HEK293T (cell line): ENCODE measurements at regions not wholly inside any gene's neighbourhood (a gene's known extent, or its start where the extent isn't known, plus 50 kb on each side); places are given as distances from the start of the nearest gene placed in this dataset.

Source experiments
- CTCF ChIA-PET: fragments of 350-600 bp; formaldehyde crosslinking; extraction: SDS; loops from one replicate; lab custom pipeline; 2021; ENCODE audit warnings: antibody characterized with exemption, inconsistent platforms; lab: Yijun Ruan, JAX
- POLR2A ChIA-PET: fragments of 350-600 bp; formaldehyde crosslinking; extraction: SDS; loops from one replicate; lab custom pipeline; 2020; ENCODE audit warnings: antibody characterized with exemption, inconsistent platforms; lab: Yijun Ruan, JAX
- DNase-seq: peaks from one replicate; pipeline ENCODE4 v3.0.0; 2012; ENCODE audit warnings: mixed read lengths; ENCODE audit errors: extremely low spot score
- ARNT ChIP-seq: fragments of 450-650 bp; IDR thresholded peaks from 2 replicates; pipeline ENCODE4 v1.6.1; 2017; ENCODE audit warnings: mild to moderate bottlenecking
- BHLHE40 ChIP-seq: fragments of 450-650 bp; IDR thresholded peaks from 2 replicates; pipeline ENCODE4 v1.6.1; 2016; ENCODE audit warnings: mild to moderate bottlenecking, moderate library complexity, borderline replicate concordance
- CTBP1 ChIP-seq: fragments of 450-650 bp; IDR thresholded peaks from 2 replicates; pipeline ENCODE4 v1.6.1; 2016; ENCODE audit warnings: borderline replicate concordance
- ELF4 ChIP-seq: fragments of 450-650 bp; IDR thresholded peaks from 2 replicates; pipeline ENCODE4 v1.6.1; 2017; ENCODE audit warnings: antibody characterized with exemption
- FOXA1 ChIP-seq: fragments of 450-650 bp; IDR thresholded peaks from 2 replicates; pipeline ENCODE4 v1.6.1; 2016; ENCODE audit warnings: mild to moderate bottlenecking
- FOXK2 ChIP-seq: fragments of 450-650 bp; IDR thresholded peaks from 2 replicates; pipeline ENCODE4 v1.6.1; 2016; ENCODE audit warnings: mild to moderate bottlenecking
- FOXM1 ChIP-seq: fragments of 450-650 bp; IDR thresholded peaks from 2 replicates; pipeline ENCODE4 v1.6.1; 2017; ENCODE audit warnings: mild to moderate bottlenecking, borderline replicate concordance
- HDGF ChIP-seq: fragments of 450-650 bp; IDR thresholded peaks from 2 replicates; pipeline ENCODE4 v1.6.1; 2017; ENCODE audit warnings: antibody characterized with exemption, borderline replicate concordance
- L3MBTL2 ChIP-seq: fragments of 450-650 bp; conservative IDR thresholded peaks from 2 replicates; pipeline ENCODE4 v1.6.1; 2016; ENCODE audit warnings: mild to moderate bottlenecking
- LEF1 ChIP-seq: fragments of 450-650 bp; IDR thresholded peaks from 2 replicates; pipeline ENCODE4 v1.6.1; 2017; ENCODE audit warnings: mild to moderate bottlenecking, borderline replicate concordance
- NFRKB ChIP-seq: fragments of 450-650 bp; IDR thresholded peaks from 2 replicates; pipeline ENCODE4 v1.6.1; 2016; ENCODE audit warnings: mild to moderate bottlenecking, moderate library complexity
- SP1 ChIP-seq: fragments of 450-650 bp; IDR thresholded peaks from 2 replicates; pipeline ENCODE4 v1.6.1; 2017
- SUZ12 ChIP-seq: fragments of 450-650 bp; IDR thresholded peaks from 2 replicates; pipeline ENCODE4 v1.6.1; 2016; ENCODE audit warnings: mild to moderate bottlenecking
- TARDBP ChIP-seq: fragments of 450-650 bp; IDR thresholded peaks from 2 replicates; pipeline ENCODE4 v1.6.1; 2016
- ZNF384 ChIP-seq: fragments of 450-650 bp; IDR thresholded peaks from 2 replicates; pipeline ENCODE4 v1.6.1; 2016
- TF ChIP-seq, protein P1 (sequence below): fragments of 450-650 bp; IDR thresholded peaks from 2 replicates; pipeline ENCODE4 v1.6.1; 2016

DNA sequence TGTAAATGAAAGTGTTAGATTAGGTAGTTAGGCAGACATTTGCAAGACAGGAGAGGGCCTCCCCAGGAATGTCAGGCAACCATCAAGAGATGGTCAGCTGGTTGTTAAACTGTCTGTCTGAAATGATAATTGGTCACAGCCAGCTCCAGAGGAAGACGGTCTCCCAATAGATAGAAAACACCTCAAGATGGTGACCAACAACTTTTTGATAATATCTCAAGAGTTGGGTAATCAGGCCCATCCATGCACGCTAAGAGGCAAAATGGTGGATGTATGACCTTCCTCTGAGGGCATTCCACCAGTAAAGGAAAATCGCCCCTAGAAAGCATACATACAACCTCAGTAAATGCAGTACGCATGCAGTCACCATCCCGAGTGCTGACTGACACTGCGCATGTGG lies 118.2 kb downstream of the MAP3K21 start:
- ChIA-PET POLR2A (no interaction called here), CTCF (interaction anchor here (1.2 kb wide), 1 partner anchor 345 kb away, joined by 3 read pairs; no protein-coding TSS in a partner anchor)
- TF ChIP-seq SP1 (no peak), CTBP1 (no peak), ARNT (no peak), ZNF384 (no peak), NFRKB (no peak)
- no peak for DNase-seq

DNA sequence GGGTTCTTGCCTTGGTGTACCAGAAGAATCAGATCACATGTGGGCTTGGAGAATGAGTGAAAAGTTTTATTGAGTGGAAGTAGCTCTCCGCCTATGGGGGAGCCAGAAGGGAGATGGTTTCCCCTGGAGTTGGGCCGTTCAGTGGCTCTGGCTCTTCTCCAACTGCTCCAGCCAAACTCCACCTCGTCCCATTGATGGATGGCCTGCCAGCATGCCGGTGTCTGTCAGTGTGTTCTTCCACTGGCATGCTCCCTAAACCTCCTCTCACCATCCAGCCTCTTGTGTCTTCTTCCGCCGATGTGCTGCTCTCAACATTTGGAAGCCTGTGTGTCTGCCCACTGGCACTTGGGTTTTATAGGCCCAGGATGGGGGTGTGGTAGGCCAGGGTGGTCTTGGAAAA lies 119.4 kb downstream of the MAP3K21 start:
- DNase-seq: no peak
- TF ChIP-seq ARNT (no peak), ZNF384 (no peak), CTBP1 (no peak), FOXK2 (no peak), HDGF (no peak), LEF1 (no peak), ELF4 (no peak), BHLHE40 (no peak), TARDBP (no peak), SUZ12 (no peak), FOXA1 (no peak), FOXM1 (no peak), L3MBTL2 (no peak)
- ChIA-PET CTCF (no interaction called here), POLR2A (no interaction called here)

DNA sequence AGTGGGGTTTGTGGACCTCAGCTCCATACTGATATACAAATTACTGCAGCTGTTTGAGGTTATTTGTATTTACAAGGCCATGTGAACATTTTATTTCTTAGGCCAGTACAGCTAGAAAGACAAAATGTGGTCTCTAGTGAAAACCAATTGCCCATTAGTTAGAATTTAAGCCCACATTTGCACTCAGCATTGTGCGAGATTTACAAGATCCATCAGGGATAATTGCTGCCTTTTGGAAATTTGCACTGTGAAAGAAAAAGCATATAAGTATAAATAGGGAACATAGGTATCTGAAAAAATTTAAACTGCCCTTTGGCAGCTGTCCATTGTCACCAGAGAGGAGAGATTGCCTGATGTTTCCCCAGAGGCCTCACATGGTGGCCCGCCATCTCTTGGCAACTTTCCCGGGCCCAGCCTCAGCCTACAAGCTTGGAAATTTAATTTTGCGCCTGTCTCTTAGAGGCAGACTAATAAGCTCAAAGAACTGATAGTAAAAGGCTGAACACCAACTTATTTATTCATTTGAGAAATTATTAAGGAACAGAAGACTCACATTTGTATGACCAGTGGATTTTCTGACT lies 120.7 kb downstream of the MAP3K21 start:
- no peak for DNase-seq
- CTCF ChIA-PET: interaction anchor here (0.6 kb wide), 2 partner anchors 143 to 286 kb away, joined by 3 read pairs; no protein-coding TSS in a partner anchor
- POLR2A ChIA-PET: no interaction called here
- TF ChIP-seq SUZ12 (no peak), TARDBP (no peak), CTBP1 (no peak), NFRKB (no peak), SP1 (no peak), L3MBTL2 (no peak)

DNA sequence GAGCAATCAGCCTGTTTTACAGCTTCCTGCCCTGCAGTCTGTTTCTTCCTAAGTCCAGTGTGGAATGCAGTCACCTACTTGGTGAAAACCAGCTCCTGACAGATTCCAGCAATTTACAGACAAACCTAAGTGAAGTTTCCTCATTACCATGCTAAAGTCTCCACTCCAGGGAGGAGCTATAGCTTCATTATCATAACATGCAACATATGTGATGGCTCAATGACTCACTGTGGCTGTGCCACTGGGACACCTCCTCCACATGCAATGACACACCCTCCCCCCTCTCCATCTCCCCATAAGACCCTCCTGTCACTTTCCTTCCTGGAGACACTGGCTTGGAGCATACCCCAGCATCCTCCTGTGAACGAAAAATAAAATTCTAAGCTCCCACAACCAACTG lies 125.2 kb downstream of the MAP3K21 start:
- POLR2A ChIA-PET: no interaction called here
- TF ChIP-seq FOXA1 (no peak), SUZ12 (no peak), L3MBTL2 (no peak), SP1 (no peak), HDGF (no peak), TARDBP (no peak), LEF1 (no peak), CTBP1 (no peak), NFRKB (no peak), ZNF384 (no peak), ARNT (no peak), FOXK2 (no peak), BHLHE40 (no peak), ELF4 (no peak), FOXM1 (no peak)
- TF ChIP-seq, protein P1, sequence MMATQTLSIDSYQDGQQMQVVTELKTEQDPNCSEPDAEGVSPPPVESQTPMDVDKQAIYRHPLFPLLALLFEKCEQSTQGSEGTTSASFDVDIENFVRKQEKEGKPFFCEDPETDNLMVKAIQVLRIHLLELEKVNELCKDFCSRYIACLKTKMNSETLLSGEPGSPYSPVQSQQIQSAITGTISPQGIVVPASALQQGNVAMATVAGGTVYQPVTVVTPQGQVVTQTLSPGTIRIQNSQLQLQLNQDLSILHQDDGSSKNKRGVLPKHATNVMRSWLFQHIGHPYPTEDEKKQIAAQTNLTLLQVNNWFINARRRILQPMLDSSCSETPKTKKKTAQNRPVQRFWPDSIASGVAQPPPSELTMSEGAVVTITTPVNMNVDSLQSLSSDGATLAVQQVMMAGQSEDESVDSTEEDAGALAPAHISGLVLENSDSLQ: no peak
- CTCF ChIA-PET: interaction anchor here (1.4 kb wide), 1 partner anchor 12 kb away, joined by 3 read pairs; no protein-coding TSS in a partner anchor
- no peak for DNase-seq

DNA sequence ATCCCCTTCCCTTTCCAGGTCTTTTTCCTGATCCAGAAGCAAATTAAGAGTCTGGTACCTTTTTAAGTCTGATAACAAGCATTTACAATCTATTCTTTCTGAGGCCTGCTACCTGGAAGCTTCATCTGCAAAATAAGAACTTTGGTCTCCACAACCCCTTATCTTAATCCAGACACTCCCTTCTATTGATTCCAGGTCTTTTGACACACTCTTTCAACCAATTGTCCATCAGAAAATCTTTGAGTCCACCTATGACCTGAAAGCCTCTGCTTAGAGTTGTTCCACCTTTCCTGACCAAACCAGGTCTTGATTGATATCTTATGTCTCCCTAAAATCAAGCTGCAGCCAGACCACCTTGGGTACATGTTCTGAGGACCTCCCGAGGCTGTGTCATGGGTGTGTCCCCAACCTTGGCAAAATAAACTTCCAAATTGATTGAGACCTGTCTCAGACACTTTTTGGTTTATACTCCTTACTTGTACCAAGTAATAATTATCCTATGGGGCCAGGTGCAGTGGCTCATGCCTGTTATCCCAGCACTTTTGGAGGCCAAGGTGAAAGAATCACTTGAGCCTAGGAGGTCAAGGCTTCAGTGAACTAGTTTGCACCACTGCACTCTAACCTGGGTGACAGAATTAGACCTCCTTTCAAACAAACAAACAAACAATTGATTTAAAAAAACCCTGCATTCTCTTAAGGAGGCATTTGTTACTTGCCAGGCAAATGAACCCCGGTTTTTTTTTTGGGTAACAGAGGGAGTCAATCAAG lies 126.1 kb downstream of the MAP3K21 start:
- POLR2A ChIA-PET: no interaction called here
- CTCF ChIA-PET: interaction anchor here (1.4 kb wide), 1 partner anchor 13 kb away, joined by 3 read pairs; no protein-coding TSS in a partner anchor
- DNase-seq: no peak

DNA sequence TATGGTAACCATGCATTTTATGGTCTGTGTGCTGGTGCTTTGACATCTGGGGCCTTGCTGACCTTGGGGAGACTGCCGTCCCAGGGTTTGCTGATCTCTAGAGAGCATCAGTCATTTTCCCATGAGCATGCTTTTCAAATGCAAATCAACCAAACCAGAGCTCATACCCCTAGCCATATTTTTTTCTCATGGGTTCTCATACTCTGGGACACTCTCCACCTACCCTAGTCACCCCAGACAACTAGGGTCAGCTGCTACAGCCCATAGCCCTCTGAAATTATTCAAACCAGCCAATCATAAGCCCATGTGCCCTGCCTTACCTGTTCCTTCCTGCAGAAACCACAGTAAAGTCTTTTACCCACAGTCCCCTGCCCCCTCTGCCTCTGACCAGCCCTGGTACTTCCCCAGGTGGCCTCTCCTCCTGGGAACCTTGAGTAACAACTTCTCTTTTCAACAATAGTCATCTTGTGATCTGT lies 132.0 kb downstream of the MAP3K21 start:
- no peak for DNase-seq
- POLR2A ChIA-PET: no interaction called here
- TF ChIP-seq ARNT (no peak), FOXK2 (no peak), CTBP1 (no peak), BHLHE40 (no peak), TARDBP (no peak), L3MBTL2 (no peak), LEF1 (no peak), FOXA1 (no peak), NFRKB (no peak), ZNF384 (no peak), HDGF (no peak), ELF4 (no peak)
- CTCF ChIA-PET: no interaction called here

More for the DNA sequence above, 126.1 kb downstream of the MAP3K21 start:
- no peak for TF ChIP-seq SP1
- TF ChIP-seq LEF1: no peak
- TF ChIP-seq HDGF: no peak
- TF ChIP-seq SUZ12: no peak
- no peak for TF ChIP-seq NFRKB
- TF ChIP-seq, protein P1: no peak
- no peak for TF ChIP-seq TARDBP
- TF ChIP-seq ARNT: no peak
- no peak for TF ChIP-seq FOXK2

DNA sequence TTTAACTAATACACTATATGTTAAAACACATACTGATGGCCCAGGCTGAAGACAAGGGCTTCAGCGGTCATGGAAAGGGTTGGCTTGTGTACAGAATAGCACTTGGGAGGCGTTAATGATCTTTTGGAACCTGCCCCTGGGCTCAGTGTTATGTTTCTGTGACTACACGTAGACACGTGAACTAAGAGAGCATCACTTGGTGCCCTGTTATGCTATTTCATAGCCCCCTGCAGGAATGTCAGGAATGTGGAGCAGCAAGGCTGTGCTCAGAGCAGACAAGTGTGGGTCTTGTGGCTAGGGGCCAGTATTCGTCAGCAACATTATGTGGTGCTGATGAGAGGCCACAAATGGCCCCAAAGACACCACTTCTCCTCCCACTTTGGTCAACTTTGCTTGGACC lies 132.4 kb downstream of the MAP3K21 start:
- ChIA-PET CTCF (no interaction called here), POLR2A (no interaction called here)
- no peak for DNase-seq
- no peak for TF ChIP-seq L3MBTL2
- TF ChIP-seq FOXA1: no peak
- TF ChIP-seq, protein P1: no peak
- TF ChIP-seq HDGF: no peak
- no peak for TF ChIP-seq TARDBP
